HT1080 (cell line): ENCODE measurements at regions not wholly inside any gene's neighbourhood (a gene's known extent, or its start where the extent isn't known, plus 50 kb on each side); places are given as distances from the start of the nearest gene placed in this dataset.

Experiments
- DNase-seq: peaks from one replicate; pipeline ENCODE4 v3.0.0-alpha.2; 2015; ENCODE audit warnings: low read depth

DNA sequence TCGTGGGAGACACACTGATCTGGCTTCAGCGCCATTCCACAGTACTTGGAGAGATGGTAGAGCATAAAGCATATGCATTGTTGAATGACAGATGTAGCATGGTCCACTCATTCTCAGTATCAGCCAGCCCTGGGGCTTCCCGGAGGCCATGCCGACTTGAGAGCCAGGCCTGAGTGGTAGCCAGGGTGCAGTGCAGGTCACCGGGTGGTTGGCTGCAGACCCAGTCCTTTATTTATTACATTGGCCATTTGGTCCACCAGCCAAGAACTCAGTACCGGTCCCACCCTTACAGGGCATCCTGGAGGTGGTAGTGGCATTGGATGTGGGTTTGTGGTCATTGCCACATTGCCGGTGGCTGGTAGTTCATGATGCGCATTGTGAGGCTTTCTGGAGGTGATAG is 121.6 kb upstream of the RTL1 start:
- DNase-seq: no peak

- no peak for DNase-seq
These were observed 122.2 kb upstream of the RTL1 start for GRCh38 chr14:101025696-101026095.

- no peak for DNase-seq
These were observed 122.8 kb upstream of the RTL1 start for GRCh38 chr14:101026341-101026740.

DNA sequence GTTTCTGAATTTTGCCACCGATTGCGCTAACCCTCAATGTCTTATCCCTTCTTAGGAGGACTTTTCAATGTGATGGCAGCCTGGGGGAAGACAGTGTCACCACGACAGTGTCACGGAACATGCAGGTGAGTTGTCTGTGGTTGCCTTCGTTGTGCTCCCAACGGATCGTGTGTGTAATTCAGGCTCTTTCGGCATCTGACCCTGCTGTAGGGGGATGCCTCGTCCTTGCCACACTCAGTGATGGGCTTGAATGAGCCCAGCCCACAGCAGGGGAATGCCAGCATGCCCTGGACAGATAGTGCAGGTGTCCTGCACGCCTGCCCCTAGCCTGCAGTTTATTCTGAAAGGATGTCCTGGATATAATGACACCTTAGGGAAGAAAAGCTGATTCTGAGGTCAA is 123.8 kb upstream of the RTL1 start:
- DNase-seq: no peak

GRCh38 chr14:101027966-101028365 is 124.4 kb upstream of the RTL1 start:
- DNase-seq: no peak

DNA sequence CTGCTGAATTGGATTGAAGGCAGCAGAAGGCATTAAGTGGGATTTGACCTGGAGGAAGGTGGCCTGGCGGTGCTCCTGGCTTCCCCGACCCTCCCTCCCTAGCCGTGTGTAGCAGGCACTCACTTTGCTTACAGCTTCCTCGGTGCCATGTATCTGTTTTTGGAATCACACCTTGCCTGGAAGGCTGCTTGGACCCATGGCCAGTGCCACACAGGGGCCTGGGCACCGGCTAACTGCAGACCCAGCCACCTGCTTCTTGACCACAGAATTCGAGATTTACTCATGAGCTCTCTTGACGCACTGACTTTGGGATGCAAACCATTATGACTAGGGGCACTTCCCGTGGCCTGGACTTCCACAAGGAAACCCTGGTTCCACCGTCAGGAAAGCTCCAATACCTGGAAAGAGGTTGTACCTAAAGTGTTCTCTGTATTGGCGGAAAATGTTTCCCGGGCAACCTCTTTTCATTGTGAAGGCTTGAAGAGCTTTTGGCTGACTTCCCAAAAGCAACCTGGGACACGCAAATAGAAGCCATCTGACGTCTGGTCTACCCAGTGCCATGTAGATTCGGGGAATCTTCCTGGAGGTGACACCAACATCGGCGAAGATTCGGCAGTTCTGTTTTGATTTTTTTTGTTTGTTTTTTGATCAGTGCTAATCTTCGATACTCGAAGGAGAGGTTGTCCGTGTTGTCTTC is 125.6 kb upstream of the RTL1 start:
- no peak for DNase-seq

GRCh38 chr14:101029668-101030290 is 126.3 kb upstream of the RTL1 start:
- no peak for DNase-seq

GRCh38 chr14:101030586-101030985 is 127.1 kb upstream of the RTL1 start:
- DNase-seq: no peak

DNA sequence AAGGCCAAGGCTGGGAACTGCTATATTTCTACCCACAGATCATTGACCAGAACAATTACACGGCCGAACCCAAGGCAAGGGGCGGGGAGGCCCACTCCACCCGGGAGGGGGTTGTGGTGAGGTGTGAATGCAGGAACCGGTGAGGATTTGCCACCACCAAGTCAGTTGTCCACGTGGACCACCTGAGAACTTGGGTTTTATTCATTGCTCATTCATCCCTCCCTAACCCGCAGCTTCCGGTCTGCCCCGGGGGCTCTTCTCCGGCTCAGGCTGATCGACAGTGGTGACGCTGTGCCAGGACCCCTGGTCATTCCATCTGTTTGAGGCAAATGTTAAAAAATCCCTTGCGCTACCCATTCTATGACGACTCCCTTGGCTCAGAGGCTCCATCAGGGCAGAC is 127.7 kb upstream of the RTL1 start:
- DNase-seq: peak; percentile 9

- no peak for DNase-seq
These were observed 128.2 kb upstream of the RTL1 start for GRCh38 chr14:101031721-101032120.

DNA sequence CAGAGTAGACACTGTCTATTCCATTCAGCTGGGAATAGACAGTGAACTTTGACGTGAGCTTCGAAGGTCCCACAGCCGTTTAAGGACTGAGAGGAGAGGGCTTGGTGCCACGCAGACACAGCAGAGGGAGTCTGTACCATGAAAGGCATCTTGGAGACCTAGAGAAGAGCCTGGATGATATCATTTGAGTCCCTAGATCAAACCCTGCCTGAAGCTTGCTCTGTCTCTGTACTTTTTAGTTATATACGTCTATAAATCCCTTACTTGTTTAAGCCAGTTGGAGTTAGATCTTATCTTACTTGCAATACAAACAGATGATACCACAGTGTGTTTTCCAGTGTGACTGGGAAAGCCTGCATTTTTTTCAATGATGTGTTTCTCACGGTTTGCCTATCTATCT is 128.9 kb upstream of the RTL1 start:
- no peak for DNase-seq

GRCh38 chr14:101033006-101033405 is 129.5 kb upstream of the RTL1 start:
- DNase-seq: no peak

GRCh38 chr14:101033446-101034165 is 130.1 kb upstream of the RTL1 start:
- DNase-seq: no peak

GRCh38 chr14:101034986-101035385 is 131.5 kb upstream of the RTL1 start:
- DNase-seq: no peak

- no peak for DNase-seq
These were observed 132.1 kb upstream of the RTL1 start for GRCh38 chr14:101035466-101036225.

GRCh38 chr14:101037021-101037817 is 133.7 kb upstream of the RTL1 start:
- no peak for DNase-seq

DNA sequence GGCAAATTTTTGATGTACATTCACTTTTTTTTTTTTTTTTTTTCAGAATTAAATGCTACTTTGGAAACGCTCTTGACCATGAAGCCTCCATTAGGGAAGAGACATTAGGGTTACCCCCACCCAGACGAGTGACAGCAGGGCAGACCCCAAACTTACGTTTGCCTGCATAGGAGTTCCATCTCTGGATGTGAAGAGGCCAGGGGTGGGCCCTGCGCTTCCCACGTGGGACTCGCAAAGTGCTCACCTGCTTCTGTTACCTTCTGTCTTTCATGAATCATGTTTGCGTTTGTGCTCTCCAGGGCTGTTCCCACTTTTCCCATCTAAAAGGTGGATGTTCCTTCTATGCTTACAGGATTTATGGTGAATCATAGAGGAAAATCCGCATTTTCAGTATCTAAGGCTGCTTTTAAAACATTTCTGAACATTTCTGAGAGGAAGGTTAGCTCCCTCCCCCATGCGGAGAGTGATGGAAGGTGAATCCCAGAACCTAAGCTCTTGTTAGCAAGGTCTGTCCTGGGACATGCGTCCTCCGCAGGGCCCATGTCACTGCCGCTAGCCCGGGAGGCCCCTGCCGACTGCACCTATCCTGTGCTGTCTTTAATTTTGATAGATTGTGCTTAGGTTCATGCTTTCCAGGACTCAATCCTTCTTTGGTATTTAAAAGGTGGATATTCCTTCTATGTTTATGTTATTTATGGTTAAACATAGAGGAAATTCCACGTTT is 135.7 kb upstream of the RTL1 start:
- no peak for DNase-seq

DNA sequence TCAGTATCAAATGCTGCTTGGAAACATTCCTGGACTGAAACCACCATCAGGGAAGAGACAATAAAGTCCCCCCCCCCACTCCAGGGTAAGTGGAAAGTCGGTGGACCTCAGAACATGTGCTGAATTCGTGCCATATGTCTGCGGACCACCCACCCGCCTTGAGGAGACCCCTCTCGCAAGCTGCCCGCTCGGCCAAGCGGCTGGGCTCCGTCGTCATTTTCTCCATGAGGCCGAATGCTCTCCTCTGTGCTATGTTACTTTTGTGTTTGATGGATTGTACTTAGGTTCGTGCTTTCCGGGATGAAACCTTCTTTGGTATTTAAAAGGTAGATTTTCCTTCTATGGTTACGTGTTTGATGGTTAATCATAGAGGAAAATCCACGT is 136.2 kb upstream of the RTL1 start:
- DNase-seq: no peak

DNA sequence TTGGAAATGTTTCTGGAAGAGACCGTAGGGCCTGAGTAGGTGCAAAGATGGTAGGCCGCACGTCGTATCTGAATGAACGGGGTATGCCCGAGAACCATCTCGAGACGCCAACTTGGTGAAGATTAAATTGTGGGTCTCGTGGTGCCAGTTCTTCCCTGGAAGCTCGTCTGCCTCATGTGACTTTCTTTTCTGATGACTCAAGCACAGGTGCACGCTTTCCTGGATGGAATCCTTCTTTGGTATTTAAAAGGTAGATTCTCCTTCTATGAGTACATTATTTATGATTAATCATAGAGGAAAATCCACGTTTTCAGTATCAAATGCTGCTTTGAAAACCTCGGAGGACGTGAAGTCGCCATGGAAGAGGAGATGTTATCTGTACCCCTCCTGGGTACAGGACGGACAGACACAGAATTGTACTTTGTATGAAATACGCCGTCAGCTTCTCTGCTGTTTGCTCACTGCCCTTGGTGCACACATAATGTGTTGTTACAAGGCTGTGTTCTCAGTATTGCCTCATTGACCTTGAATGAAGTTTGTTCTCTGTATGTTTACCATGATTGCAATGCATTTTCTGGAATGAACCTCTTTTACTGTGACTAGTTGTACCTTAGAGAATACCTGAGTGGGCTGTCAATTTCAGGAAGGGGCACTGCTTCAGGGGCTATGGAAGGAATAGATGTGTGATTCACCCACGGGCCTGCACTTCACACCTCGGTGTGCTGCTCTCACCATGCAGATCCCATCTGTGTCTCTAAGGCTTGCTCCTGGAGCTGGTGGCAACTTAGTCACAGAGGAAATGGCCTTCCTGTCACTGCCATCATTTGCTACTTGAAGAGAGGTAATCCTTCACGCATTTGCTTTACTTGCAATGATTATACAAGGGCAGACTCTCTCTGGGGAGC is 137.3 kb upstream of the RTL1 start:
- no peak for DNase-seq
